Activated naive CD4-positive, alpha-beta T cell treated with anti-CD3 and anti-CD28 coated beads for 36 hours (primary cell): ENCODE measurements at regions not wholly inside any gene's neighbourhood (a gene's known extent, or its start where the extent isn't known, plus 50 kb on each side); places are given as distances from the start of the nearest gene placed in this dataset.

Experiments used
- CTCF ChIA-PET: fragments of 350-600 bp; sonication (Branson Sonifier 250); formaldehyde crosslinking; loops from one replicate; lab custom pipeline; 2021; ENCODE audit warnings: antibody characterized with exemption; lab: Charles Lee
- DNase-seq: peaks from one replicate; pipeline ENCODE4 v3.0.0-alpha.2; 2020
- H3K27ac Mint-ChIP-seq: one replicate; pipeline ENCODE4 v1.8.0; 2021; ENCODE audit warnings: mild to moderate bottlenecking, mixed read lengths
- H3K27me3 Mint-ChIP-seq: one replicate; pipeline ENCODE4 v1.8.0; 2021; ENCODE audit warnings: low read depth, mixed read lengths
- H3K36me3 Mint-ChIP-seq: one replicate; pipeline ENCODE4 v1.8.0; 2021; ENCODE audit warnings: low read depth, mixed read lengths
- H3K4me1 Mint-ChIP-seq: one replicate; pipeline ENCODE4 v1.8.0; 2021; ENCODE audit warnings: low read depth, mixed read lengths
- H3K4me3 Mint-ChIP-seq: one replicate; pipeline ENCODE4 v1.8.0; 2021; ENCODE audit warnings: mild to moderate bottlenecking, moderate library complexity, mixed read lengths
- H3K9me3 Mint-ChIP-seq: one replicate; pipeline ENCODE4 v1.8.0; 2021; ENCODE audit warnings: mixed read lengths
- intact Hi-C: fragments of 100-400 bp; cut with micrococcal nuclease; formaldehyde crosslinking; loops from one replicate; pipeline ENCODE4 v1.15.1; 2023

DNA sequence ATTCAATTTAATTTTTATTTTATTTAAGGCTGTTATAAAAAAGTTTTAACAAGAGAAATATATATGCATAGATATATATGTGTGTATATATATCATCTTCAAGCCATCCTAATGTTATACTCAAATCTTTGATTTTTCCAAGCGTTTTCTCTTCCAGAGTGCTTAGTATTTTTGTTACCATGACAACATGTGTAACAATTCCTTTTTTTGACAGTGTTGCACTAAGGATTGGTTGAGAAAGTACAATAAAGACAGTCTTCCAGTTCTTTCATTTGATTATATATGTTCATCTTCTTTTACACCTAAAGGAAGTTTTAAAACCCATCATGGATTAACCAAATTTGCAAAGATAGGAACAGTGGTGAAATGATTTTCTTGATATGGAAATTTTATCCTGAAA is 171.7 kb downstream of the KLF6 start:
- H3K27ac Mint-ChIP-seq, result no peak overlapping the region
- H3K36me3 Mint-ChIP-seq, result peaks cover 5% of the 10 kb centered on the region
- no peak overlapping the region for H3K4me3 Mint-ChIP-seq
- CTCF ChIA-PET, result interaction anchor here (1.0 kb wide), 1 partner anchor 11 kb away, joined by 3 read pairs; no protein-coding TSS in a partner anchor
- H3K27me3 Mint-ChIP-seq, result peaks cover 2% of the 10 kb centered on the region
- DNase-seq, result no peak
- H3K9me3 Mint-ChIP-seq, result peaks cover 36% of the 10 kb centered on the region
- intact Hi-C loops, result no loop called here
- H3K4me1 Mint-ChIP-seq, result no peaks in the 10 kb centered on the region

DNA sequence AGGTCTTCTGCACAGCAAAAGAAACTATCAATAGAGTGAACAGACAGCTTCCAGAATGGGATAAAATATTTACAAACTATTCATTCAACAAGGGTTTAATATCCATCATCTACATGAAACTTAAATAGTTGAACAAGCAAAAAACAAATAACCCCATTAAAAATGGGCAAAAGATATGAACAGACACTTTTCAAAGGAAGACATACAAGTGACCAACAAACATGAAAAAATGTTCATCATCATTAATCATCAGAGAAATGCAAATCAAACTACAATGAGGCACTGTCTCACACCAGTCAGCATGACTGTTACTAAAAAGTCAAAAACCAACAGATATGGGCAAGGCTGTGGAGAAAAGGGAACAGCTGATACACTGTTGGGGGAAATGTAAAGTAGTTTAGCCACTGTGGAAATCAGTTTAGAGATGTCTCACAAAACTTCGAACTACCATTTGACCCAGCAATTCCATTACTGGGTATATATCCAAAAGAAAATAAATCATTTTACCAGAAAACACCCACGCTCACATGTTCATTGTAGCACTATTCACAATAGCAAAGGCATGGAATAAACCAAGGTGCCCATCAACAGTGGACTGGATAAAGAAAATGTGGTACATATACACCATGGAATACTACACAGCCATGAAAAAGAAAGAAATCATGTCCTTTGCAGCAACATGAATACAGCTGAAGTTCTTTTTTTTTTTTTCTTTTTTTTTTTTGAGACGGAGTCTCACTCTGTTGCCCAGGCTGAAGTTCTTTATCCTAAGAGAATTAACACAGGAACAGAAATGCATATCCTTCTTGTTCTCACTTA is 172.6 kb downstream of the KLF6 start:
- H3K9me3 Mint-ChIP-seq, result peaks cover 40% of the 10 kb centered on the region
- DNase-seq, result no peak
- H3K4me3 Mint-ChIP-seq, result no peak overlapping the region
- no peak overlapping the region for H3K27ac Mint-ChIP-seq
- peaks cover 2% of the 10 kb centered on the region for H3K27me3 Mint-ChIP-seq
- intact Hi-C loops, result no loop called here
- CTCF ChIA-PET, result interaction anchor here (1.0 kb wide), 1 partner anchor 10 kb away, joined by 3 read pairs; no protein-coding TSS in a partner anchor
- H3K4me1 Mint-ChIP-seq, result no peaks in the 10 kb centered on the region
- H3K36me3 Mint-ChIP-seq, result peaks cover 6% of the 10 kb centered on the region

DNA sequence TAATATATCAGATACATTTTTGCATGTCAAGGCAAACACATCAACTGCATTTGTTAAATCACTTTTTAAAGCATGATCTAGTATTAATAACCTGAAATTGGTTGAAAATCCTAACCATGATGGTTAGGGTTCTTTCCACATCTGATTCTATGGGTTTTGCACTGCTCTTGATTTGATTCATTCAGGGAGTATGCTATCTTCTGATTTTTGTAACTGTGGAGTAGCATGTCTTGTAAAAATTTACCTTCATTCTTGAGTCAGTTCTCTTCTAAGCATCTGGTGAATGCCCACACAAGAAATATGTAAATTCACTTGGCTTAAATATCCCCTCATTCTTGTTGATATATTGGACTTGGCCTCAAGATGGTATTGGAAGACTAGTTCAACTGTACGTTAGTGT is 178.7 kb downstream of the KLF6 start:
- peaks cover 10% of the 10 kb centered on the region for H3K4me1 Mint-ChIP-seq
- no peak overlapping the region for H3K4me3 Mint-ChIP-seq
- peaks cover 34% of the 10 kb centered on the region for H3K9me3 Mint-ChIP-seq
- CTCF ChIA-PET, result no interaction called here
- H3K36me3 Mint-ChIP-seq, result peaks cover 5% of the 10 kb centered on the region
- peaks cover 2% of the 10 kb centered on the region for H3K27me3 Mint-ChIP-seq
- intact Hi-C loops, result loop anchor here (2.0 kb wide), 1 partner anchor 176 kb away; no protein-coding TSS in a partner anchor
- DNase-seq, result no peak
- H3K27ac Mint-ChIP-seq, result peak overlapping the region; percentile 40

DNA sequence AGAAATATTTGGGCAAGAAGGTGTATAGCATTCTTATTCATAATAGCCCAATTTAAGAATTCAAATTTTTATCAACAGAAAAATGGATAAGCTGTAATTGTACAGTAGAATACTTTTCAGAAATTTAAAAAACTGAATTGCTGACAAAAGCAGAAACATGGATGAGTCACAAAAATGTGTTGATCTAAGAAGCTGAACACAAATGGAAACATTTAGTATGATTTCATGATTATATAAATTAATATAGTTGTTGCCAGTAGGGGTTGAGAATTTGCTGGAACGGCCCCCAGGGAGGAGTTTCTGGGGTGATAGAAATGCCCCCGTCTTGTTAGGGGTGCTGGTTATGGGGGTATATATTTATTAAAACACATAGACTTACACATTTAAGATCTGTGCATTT is 179.1 kb downstream of the KLF6 start:
- Mint-ChIP-seq H3K4me3 (no peak overlapping the region), H3K27ac (peak overlapping the region; percentile 15), H3K27me3 (peaks cover 2% of the 10 kb centered on the region), H3K36me3 (peaks cover 5% of the 10 kb centered on the region), H3K9me3 (peaks cover 30% of the 10 kb centered on the region), H3K4me1 (peaks cover 10% of the 10 kb centered on the region)
- intact Hi-C loops, result loop anchor here (2.0 kb wide), 1 partner anchor 177 kb away; no protein-coding TSS in a partner anchor
- CTCF ChIA-PET, result no interaction called here
- no peak for DNase-seq

DNA sequence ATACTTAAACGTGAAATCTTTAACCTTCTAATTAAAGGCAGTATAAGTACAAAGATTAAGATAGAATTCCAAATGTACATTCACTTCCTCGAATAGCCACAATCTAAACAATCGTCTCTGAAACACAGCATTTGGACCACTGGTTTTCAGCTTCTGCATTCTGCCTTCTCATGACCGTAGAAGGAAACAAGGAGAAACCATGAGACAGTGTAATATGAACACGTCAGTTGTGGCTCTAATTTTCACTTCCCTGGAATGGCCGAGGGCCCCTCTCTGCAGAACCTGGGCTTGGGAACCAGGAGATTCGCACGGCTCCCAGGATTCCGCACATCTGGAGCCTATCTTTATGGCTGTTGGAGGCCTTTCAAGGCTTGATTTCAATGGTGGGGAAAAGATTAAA is 189.3 kb downstream of the KLF6 start:
- no peak for DNase-seq
- no peaks in the 10 kb centered on the region for H3K36me3 Mint-ChIP-seq
- H3K9me3 Mint-ChIP-seq, result no peaks in the 10 kb centered on the region
- no peaks in the 10 kb centered on the region for H3K4me1 Mint-ChIP-seq
- no peak overlapping the region for H3K4me3 Mint-ChIP-seq
- no peak overlapping the region for H3K27ac Mint-ChIP-seq
- peaks cover 4% of the 10 kb centered on the region for H3K27me3 Mint-ChIP-seq
- intact Hi-C loops, result no loop called here
- CTCF ChIA-PET, result no interaction called here

DNA sequence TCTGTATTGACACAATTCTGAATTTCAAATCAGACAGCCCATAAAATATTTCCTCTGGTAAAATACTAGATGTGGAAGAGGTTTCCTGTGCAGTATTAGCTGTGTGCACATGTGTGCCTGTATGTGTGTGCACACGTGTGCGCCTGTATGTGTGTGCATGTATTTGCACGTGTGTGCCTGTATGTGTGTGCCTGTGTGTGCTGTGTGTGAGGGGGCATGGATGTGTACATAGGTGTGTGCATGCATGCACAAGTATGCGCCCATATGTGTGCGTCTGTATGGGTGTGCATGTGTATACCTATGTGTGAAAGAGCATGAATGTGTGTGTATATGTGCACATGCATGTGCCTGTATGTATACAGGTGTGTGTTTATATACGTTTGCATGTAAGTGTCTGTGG is 191.4 kb downstream of the KLF6 start:
- intact Hi-C loops, result no loop called here
- no peak overlapping the region for H3K27ac Mint-ChIP-seq
- no peaks in the 10 kb centered on the region for H3K36me3 Mint-ChIP-seq
- H3K27me3 Mint-ChIP-seq, result no peaks in the 10 kb centered on the region
- H3K4me1 Mint-ChIP-seq, result no peaks in the 10 kb centered on the region
- CTCF ChIA-PET, result no interaction called here
- H3K4me3 Mint-ChIP-seq, result no peak overlapping the region
- H3K9me3 Mint-ChIP-seq, result no peaks in the 10 kb centered on the region
- DNase-seq, result no peak

DNA sequence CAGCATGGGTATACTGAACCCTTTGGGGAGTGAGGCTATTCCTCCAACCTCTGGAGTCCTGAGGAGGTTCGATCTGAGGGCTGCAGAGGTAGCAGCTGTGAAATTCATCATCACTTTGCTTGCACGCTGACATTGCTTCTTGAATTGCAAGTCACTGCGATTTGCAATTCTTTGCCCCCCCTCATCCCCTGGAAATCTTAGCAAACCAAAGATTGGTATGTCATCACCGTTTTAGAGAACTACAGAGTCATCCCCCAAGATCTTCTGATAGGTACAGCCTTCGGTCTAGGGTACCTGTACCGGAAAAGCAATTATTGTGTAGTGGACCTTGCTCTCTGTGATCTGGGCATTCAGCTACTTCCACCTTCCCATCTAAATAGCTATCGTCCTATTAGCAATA is 192.6 kb downstream of the KLF6 start:
- Mint-ChIP-seq H3K4me3 (no peak overlapping the region), H3K27me3 (no peaks in the 10 kb centered on the region), H3K9me3 (no peaks in the 10 kb centered on the region), H3K4me1 (no peaks in the 10 kb centered on the region), H3K27ac (no peak overlapping the region), H3K36me3 (no peaks in the 10 kb centered on the region)
- DNase-seq, result no peak
- intact Hi-C loops, result no loop called here
- CTCF ChIA-PET, result no interaction called here

DNA sequence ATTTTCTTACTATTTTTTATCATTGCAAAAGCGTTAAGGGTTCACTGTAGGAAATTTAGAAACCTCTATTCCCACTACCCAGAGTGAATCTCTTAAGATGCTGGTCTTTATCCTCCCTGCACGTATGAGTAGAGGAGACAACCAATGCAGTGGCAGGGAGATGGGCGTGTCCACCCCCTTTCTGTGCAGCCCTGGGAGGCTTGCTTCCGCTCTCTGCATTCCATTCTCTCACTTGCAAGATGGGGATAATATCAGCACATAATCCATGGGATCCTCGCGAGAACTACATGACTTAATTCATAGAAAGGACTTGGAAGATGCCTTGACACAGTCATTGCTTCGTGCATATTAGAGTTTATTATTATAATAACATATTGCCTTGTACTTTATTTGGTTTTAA is 196.2 kb downstream of the KLF6 start:
- H3K9me3 Mint-ChIP-seq, result no peaks in the 10 kb centered on the region
- no peak overlapping the region for H3K27ac Mint-ChIP-seq
- H3K4me1 Mint-ChIP-seq, result no peaks in the 10 kb centered on the region
- no peak overlapping the region for H3K4me3 Mint-ChIP-seq
- no peaks in the 10 kb centered on the region for H3K27me3 Mint-ChIP-seq
- no peak for DNase-seq
- CTCF ChIA-PET, result interaction anchor here (0.9 kb wide), 1 partner anchor 17 kb away, joined by 3 read pairs; no protein-coding TSS in a partner anchor
- intact Hi-C loops, result no loop called here
- H3K36me3 Mint-ChIP-seq, result no peaks in the 10 kb centered on the region

DNA sequence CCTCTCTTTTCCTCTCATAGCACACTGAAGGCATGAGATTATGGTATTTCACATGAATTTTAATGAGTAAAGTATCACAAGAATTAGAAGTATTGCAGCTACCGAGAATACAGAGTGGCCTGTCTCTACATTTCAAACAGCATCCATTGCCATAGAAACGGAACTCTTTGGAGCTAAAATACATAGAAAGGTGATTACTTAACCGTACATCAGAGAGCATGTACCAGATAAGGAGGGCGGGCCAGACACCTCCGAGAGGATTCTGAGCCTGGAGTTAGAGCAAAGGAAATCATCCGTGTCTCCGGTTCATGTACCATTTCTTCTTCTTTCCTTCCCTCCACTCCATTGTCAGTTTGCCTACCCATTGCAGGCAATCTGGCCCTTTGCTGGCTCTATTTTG is 196.7 kb downstream of the KLF6 start:
- CTCF ChIA-PET, result no interaction called here
- Mint-ChIP-seq H3K36me3 (no peaks in the 10 kb centered on the region), H3K9me3 (no peaks in the 10 kb centered on the region), H3K27ac (no peak overlapping the region), H3K4me3 (no peak overlapping the region), H3K27me3 (no peaks in the 10 kb centered on the region), H3K4me1 (no peaks in the 10 kb centered on the region)
- intact Hi-C loops, result no loop called here
- no peak for DNase-seq

DNA sequence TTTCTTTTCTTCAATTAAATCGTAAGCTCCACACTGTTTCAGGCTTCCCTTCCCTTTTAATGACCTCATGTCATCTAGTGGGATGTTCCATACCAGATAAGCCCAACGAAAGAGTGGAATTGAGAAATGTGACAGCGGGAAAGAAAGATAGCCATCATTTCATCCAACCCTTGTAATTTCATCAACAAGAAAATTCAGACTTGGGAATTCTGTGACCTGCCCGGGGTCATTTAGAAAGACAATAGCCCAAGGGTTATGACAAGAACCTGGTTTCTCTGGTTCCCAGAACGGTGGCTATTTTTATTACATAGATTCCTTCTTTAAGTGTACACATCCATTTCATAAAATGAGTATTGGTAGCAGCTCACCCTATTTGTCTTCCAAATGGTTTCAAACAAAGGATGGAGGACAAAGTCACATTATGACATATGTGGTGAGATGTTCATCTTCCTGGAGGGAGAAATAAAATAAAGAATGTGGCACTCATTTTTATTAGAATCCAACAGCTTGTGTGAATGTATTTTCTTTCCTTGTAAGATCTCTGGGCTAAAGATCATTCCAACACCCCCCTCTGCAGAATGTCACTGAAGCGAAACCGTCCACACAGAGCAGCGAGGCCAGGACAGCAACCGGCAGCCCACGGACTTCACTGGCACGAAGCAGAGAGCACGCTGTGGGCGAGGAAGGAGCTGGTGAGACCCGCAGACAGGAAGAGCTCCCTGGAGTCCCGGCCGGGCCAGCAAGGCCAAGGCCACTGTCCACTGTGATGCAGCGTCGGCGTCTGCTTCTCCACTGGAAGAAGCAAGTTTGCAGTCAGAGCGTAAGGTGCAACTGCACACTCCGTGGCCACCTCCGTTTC is 199.9 kb downstream of the KLF6 start:
- no peaks in the 10 kb centered on the region for H3K9me3 Mint-ChIP-seq
- no peaks in the 10 kb centered on the region for H3K4me1 Mint-ChIP-seq
- no peaks in the 10 kb centered on the region for H3K36me3 Mint-ChIP-seq
- intact Hi-C loops, result no loop called here
- H3K27ac Mint-ChIP-seq, result no peak overlapping the region
- CTCF ChIA-PET, result no interaction called here
- DNase-seq, result no peak
- no peaks in the 10 kb centered on the region for H3K27me3 Mint-ChIP-seq
- H3K4me3 Mint-ChIP-seq, result no peak overlapping the region

DNA sequence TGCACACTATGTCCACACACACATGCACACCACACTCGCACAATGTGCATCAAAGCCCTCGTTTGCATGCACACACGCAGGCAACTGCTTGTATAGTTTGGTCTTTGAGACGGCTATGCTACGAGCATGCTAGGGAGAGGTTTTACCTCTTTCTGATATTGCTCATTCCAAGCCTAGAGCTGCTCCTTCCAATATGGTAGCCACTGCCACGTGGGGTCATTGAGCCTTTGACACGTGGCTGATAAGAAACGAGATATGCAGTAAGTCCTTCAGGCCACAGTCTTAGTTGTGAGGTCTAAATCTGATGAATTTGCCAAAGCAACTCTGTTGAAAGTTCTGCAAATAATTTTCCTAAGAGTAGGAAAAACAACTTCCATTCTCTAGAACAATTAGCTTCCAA is 204.4 kb downstream of the KLF6 start:
- Mint-ChIP-seq H3K36me3 (no peaks in the 10 kb centered on the region), H3K4me1 (peaks cover 8% of the 10 kb centered on the region), H3K27me3 (no peaks in the 10 kb centered on the region), H3K4me3 (no peak overlapping the region), H3K9me3 (no peaks in the 10 kb centered on the region), H3K27ac (no peak overlapping the region)
- CTCF ChIA-PET, result no interaction called here
- no peak for DNase-seq
- intact Hi-C loops, result no loop called here

DNA sequence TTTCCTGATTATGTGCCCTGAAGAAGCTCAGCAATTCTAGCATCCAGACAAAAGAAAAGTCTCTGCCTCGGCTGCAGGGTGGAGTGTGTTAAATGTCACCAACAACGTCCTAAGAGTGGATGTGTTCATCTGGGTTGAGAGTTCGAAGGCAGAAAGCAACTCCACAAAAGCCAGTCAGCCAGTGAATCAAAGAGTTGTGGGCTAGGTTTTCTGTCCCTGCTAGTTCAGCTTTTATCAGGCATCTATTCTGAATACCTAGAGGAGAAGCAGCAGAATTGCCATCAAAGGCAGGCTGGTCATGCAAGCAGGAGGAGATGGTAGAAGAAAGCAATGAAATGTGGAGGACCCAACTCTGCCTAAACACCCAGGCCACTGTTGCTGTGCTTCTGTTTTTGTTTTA is 205.2 kb downstream of the KLF6 start:
- Mint-ChIP-seq H3K36me3 (no peaks in the 10 kb centered on the region), H3K27me3 (no peaks in the 10 kb centered on the region), H3K4me3 (no peak overlapping the region), H3K27ac (no peak overlapping the region), H3K9me3 (no peaks in the 10 kb centered on the region), H3K4me1 (peaks cover 8% of the 10 kb centered on the region)
- CTCF ChIA-PET, result no interaction called here
- peak; percentile 5 for DNase-seq
- intact Hi-C loops, result no loop called here
